HG02943 (cell line): ENCODE measurements at regions not wholly inside any gene's neighbourhood (a gene's known extent, or its start where the extent isn't known, plus 50 kb on each side); places are given as distances from the start of the nearest gene placed in this dataset.
A peak's percentile ranks its signal among the peaks of the same experiment; 100 is the strongest.
"Not testable (repeated sequence)": the region's sequence is repeated elsewhere in the genome, so short reads cannot be mapped to it uniquely, and the experiment has no call there.

ENCODE experiments used
- ATAC-seq: cut with Tn5 transposase; IDR thresholded peaks from one replicate; pipeline ENCODE4 v1.9.1; 2021; ENCODE audit warnings: mild to moderate bottlenecking, low read depth, moderate library complexity; ENCODE audit not compliant: unreplicated experiment

- no peak for ATAC-seq
These were observed 133.1 kb upstream of the PELI1 start for GRCh38 chr2:64277101-64277849.

- not testable (repeated sequence) for ATAC-seq
These were observed 136.6 kb upstream of the PELI1 start for GRCh38 chr2:64280812-64281211.

DNA sequence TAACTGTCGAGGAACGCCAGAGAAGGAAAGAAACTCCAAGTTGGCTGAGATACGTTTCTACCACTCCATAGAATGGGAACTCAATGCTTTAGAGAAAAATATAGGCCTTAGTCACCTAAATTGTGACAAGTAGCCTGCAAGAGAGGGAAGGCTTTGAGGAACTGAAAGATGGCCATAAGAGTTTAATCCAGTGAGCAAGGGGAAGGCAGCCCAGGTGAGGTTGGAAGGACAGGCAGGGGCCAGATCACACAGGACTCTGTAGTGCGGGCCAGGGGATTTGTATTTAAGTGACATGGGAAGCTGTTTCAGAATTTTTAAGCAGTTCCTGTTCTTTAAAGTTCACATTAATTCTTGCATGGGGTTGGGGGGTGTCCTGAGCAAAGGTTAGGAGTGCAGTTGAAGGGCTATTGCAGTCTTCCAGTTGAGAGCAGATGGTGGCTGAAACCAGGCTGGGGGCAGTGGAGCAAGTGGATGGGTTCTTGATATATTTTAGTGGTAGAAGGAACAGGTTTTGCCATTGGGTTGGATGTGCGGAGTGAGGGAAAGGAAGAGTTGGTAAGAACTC, 138.9 kb upstream of the PELI1 start:
- ATAC-seq = peak; percentile 17

DNA sequence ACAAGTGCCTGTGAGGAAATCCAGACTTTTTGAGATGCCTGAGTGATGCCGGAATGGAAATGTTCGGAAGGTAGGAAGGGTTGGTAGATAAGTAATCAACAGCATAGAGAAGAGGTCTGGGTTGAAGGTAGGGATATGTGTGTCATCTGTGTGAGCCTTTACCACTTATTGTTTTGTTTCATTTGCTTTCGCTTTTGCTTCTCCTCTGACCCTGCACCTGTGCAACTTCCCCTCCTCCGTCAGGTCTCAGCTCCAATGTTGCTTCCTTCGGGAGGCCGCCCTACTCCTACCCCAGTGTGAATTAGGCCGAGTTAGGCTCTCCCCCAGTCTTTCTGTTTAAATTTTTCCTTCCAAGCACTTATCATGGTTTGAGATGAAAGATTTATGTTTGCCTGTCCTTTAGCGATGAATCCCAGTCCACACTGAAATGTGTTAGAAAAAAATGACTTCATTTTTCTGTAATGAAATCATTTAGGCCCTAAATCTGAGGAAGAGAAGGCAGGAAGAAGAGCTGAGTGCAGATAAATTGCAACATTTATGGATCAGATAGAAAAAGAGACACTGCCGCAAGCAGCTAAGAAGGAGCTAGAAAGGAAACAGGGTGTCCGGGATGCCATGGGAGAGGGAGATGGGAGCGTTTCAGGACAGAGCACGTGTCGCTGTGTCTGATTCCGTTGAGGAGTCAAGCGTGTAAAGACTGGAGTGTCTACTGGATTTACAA, 139.6 kb upstream of the PELI1 start:
- peak; percentile 93 for ATAC-seq

DNA sequence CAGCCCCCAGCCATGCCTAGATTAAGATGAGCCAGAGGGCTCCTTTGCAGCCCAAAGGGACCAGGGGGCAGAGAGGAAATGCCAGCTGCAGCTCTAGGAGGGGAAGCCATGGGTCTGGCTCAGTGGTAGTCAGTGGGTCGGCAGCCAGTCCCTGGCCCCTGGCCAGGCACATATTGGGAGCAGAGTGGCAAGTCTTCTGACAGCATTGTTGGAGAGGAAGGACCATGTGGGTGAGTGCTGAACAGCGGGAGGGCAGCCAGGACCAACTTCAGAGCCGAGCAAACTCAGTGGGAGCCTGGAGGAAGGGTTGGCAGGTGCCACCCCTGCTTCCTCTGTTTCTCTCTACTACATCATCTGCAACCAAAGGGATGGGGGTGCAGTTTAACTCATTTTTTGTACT, 140.5 kb upstream of the PELI1 start:
- ATAC-seq = no peak

- no peak for ATAC-seq
These were observed 143.1 kb upstream of the PELI1 start for GRCh38 chr2:64287202-64287740.

DNA sequence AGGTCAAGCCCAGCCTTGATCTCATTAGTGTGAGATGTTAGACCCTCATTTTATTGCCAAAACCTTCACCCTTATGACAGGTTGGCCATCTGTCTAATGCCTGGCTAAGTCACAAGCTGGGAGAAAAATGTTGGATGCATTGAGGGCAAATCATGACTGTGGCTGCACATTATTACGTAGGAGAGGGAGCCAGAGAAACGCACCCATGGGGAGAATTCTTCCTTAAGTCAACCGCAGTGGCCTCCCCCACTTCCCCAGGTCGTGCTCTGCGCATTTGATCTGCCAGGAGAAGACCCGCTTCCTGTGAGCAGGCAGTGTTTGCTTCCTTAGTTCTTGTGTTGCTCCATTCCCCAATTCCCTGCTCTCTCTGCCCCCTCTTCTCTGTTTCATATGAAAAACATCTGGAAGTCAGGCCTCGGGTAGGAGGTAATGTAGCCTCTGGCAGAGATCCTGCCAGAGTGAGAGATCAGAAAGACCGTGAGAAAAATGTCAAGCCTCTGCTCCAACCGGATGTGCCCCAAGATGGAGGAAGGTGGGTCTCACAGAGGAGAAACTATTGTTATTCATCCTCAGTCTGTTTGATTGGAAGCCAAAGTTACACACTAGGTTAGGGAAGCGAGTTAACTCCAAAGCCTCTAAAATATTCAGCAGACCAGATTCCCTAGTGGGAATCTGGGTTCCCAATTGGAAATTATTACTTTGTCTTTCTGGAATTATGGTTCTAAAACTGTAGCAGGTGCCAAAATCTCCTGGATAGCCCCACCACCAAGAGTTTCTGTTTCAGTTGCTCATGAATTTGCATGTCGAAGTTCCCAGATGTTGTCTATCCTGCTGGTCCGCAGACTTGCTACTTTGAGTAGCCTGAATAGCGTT, 144.3 kb upstream of the PELI1 start:
- ATAC-seq = no peak

DNA sequence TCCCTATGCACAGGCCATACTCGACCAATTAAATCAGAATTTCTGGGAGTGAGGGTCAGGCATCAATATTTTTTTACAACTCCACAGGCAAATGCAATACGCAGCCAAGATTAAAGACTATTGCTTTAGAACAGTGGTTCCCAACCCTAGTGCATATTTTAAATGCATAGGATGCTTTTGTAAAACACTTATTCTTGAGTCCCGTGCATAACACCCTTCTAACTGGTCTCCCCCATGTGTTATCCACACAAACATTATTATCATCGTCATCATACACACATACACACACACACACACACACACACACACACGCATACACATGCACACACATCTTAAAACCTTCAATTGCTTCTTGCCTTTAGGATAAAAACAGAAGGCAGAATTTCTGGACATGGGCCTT, 145.0 kb upstream of the PELI1 start:
- no peak for ATAC-seq

- ATAC-seq = no peak
These were observed 145.5 kb upstream of the PELI1 start for GRCh38 chr2:64289737-64290136.

DNA sequence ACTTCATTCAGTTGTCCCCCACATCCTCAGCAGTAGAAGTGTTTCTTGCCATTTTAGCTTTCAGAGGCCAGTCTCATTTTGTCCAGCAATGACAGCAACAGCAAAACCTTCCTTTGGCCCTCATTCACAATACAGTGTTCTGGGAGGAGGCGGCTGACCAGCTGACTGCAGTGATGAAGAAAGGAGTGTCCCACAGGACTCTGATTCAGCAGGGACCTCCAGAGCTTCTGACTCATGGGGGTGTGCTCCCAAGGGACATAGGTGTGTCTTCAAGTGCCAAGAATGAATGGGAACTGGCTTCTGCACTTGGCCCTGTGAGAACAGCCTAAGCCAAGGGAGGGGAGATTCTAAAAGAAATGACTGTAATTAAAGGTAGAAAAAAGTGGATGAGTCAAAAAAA, 147.0 kb upstream of the PELI1 start:
- ATAC-seq = no peak

- ATAC-seq = no peak
These were observed 151.3 kb upstream of the PELI1 start for GRCh38 chr2:64295326-64296139.

- ATAC-seq = no peak
These were observed 151.9 kb upstream of the PELI1 start for GRCh38 chr2:64296140-64296480.

- ATAC-seq = no peak
These were observed 152.6 kb upstream of the PELI1 start for GRCh38 chr2:64296695-64297346.

GRCh38 chr2:64298161-64298560, 153.9 kb upstream of the PELI1 start:
- no peak for ATAC-seq

- ATAC-seq = no peak
These were observed 153.9 kb upstream of the LGALSL start for GRCh38 chr2:64300066-64300465.

GRCh38 chr2:64303250-64303649, 150.7 kb upstream of the LGALSL start:
- ATAC-seq = no peak

DNA sequence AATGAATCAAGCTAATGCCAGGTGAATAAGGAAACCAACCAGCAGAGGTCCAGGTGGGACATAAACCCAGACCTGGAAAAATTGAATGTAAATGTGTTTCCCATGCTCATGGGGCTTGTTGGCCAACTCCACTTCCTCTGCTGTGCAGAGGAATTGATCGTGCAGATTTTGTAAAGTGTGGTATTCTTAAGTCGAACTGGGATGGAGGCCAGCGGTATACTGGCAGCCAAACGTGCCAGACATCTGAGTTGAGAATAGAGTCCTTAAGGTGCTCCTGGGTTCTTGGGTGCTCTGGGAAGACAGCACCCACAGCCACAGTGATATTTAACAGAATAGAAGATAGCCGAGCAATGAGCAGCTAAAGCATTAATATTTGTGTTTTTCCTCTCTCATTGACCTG, 146.5 kb upstream of the LGALSL start:
- ATAC-seq = no peak

- no peak for ATAC-seq
These were observed 142.6 kb upstream of the LGALSL start for GRCh38 chr2:64311191-64311910.
